Small intestine (tissue), 7 donors: ENCODE measurements at regions not wholly inside any gene's neighbourhood (a gene's known extent, or its start where the extent isn't known, plus 50 kb on each side); places are given as distances from the start of the nearest gene placed in this dataset.

Experiments used
- DNase-seq, 2 donors: peaks; one replicate each; pipeline versions ENCODE4 v3.0.0 to v3.0.0-alpha.2; 2013
- FAIRE-seq: peaks from 2 replicates; lab custom pipeline; 2012; peaks lifted over from hg19 to GRCh38; lab: Jason Lieb, UNC
- H3K27ac ChIP-seq, 3 donors: one replicate each; pipeline ENCODE4 v1.5.1; 2013; ENCODE audit warnings: low read length in 2 of 3, mild to moderate bottlenecking in 2 of 3, control low read depth in 1 of 3, inconsistent platforms in 1 of 3, low read depth in 1 of 3, moderate library complexity in 1 of 3
- H3K27me3 ChIP-seq, 3 donors: one replicate each; pipeline ENCODE4 v1.6.1; 2013; ENCODE audit warnings: low read length in 3 of 3, inconsistent platforms in 1 of 3; ENCODE audit not compliant: control insufficient read depth in 3 of 3, insufficient read depth in 3 of 3
- H3K36me3 ChIP-seq, 3 donors: one replicate each; pipeline ENCODE4 v1.6.1; 2013; ENCODE audit warnings: low read length in 3 of 3, inconsistent platforms in 1 of 3, low read depth in 1 of 3, mild to moderate bottlenecking in 1 of 3, moderate library complexity in 1 of 3; ENCODE audit not compliant: control insufficient read depth in 3 of 3, insufficient read depth in 2 of 3
- H3K4me1 ChIP-seq, 3 donors: one replicate each; pipeline ENCODE4 v1.6.1; 2013; ENCODE audit warnings: low read length in 2 of 3, inconsistent platforms in 1 of 3, low read depth in 1 of 3, mild to moderate bottlenecking in 1 of 3, moderate library complexity in 1 of 3; ENCODE audit not compliant: control insufficient read depth in 3 of 3, insufficient read depth in 2 of 3
- H3K4me3 ChIP-seq, 3 donors: one replicate each; pipeline ENCODE4 v1.5.1; 2013; ENCODE audit warnings: low read length in 3 of 3, control low read depth in 1 of 3, inconsistent platforms in 1 of 3, low read depth in 1 of 3, mild to moderate bottlenecking in 1 of 3, moderate library complexity in 1 of 3
- H3K9me3 ChIP-seq, 2 donors: one replicate each; pipeline ENCODE4 v1.6.1; 2013; ENCODE audit warnings: low read depth in 1 of 2, low read length in 1 of 2; ENCODE audit not compliant: control insufficient read depth in 2 of 2, insufficient read depth in 1 of 2
- WGBS, 3 donors: extraction: QIAGEN DNeasy Blood & Tissue Kit; methylation state at CpG; one replicate each; pipeline ENCODE4 v1.1.7; 2013; 5-methylcytosine and 5-hydroxymethylcytosine counted together
- donor health status: healthy with polysubstance abuse.
- donor health status: control.
- donor health status: control.
- donor health status: Bipolar disorder and iron deficiency.
- donor health status: healthy.

DNA sequence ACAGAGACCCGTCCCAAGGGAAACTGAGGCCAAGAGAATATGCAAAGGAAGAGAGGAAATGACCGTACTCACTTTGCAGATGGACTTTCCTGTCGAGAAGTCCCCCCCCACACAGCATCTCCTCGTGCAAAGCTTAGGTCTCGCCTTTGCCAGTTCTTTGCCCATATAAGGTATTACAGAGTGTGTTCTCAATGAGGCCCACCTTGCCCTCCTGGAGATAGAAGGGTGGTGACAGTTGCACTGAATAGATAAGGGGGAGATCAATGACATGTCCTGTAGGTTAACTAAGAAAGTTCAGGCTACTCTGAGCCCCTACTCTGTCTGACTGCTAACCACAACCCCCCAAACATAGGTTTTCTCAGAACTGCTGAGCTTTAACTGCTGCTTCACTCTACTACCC, 68.2 kb upstream of the SPTLC1 start:
- peaks cover 0 to 2% (median 2%) of the 10 kb centered on the region in 3 donors for H3K27me3 ChIP-seq
- 63 to 79% (median 66%) methylated on average over 5 of the region's 5 CpGs for WGBS, 3 donors
- no peak for FAIRE-seq
- no peaks in the 10 kb centered on the region for H3K4me1 ChIP-seq
- no peak for DNase-seq
- no peaks in the 10 kb centered on the region for H3K36me3 ChIP-seq
- no peak overlapping the region for H3K27ac ChIP-seq
- H3K9me3 ChIP-seq = peaks cover 0 to 11% of the 10 kb centered on the region in 2 donors
- no peak overlapping the region for H3K4me3 ChIP-seq

DNA sequence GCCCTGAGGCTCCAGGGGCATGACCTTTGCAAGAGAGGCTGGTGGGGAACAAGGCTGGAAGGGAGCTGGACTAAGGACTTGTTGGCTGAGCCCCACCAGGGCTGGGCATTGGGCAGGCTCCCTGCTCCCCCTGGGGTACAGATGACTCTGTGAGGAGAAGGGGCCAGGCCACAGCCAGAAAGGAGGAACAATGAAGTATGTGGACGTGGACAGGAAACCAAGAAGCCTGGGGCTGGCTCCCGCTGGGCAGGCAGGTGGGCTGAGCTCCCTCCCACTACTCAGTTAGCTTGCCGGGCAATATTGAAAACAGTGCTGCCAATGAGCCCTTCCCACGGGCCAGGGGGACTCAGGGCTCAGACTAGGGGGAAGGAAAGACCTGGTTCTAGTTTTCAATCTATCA, 66.1 kb upstream of the SPTLC1 start:
- Histone ChIP-seq H3K36me3 (no peaks in the 10 kb centered on the region), H3K4me1 (no peaks in the 10 kb centered on the region), H3K9me3 (peaks cover 0 to 11% of the 10 kb centered on the region in 2 donors), H3K27me3 (peaks cover 0 to 2% (median 2%) of the 10 kb centered on the region in 3 donors), H3K4me3 (no peak overlapping the region), H3K27ac (no peak overlapping the region)
- FAIRE-seq = no peak
- DNase-seq = no peak
- WGBS, 3 donors = 53 to 80% (median 64%) methylated on average over 4 of the region's 4 CpGs

DNA sequence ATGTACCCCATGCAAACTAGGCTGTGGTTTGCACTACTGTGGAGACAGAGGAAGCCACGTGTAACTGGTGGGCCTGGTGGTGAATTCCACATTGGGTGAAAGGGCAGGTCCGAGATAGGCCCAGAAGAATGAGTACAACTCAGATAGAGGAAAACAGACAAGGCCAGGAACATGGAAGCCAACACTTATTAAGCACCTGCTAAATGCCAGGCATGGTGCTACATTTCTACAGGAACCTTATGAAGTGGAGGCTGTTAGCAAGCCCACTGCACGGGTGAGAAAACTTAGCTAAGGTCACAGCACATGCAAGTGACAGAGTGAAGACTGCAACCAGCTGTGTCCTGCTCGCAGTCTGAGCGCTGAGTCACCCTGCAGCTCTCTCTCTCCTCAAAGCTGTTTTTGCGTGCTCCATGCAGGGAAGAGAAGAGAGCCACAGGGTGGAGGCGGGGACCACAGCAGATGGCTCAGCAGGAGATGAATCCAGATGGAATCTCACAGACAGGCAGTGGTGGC, 65.5 kb upstream of the SPTLC1 start:
- no peak overlapping the region for H3K27ac ChIP-seq
- H3K36me3 ChIP-seq = no peaks in the 10 kb centered on the region
- peaks cover 0 to 2% (median 2%) of the 10 kb centered on the region in 3 donors for H3K27me3 ChIP-seq
- DNase-seq (peak in 1 of 2 donors; percentile 15), FAIRE-seq (no peak)
- WGBS, 3 donors = 54 to 70% (median 59%) methylated on average over 7 of the region's 7 CpGs
- peaks cover 0 to 11% of the 10 kb centered on the region in 2 donors for H3K9me3 ChIP-seq
- H3K4me3 ChIP-seq = no peak overlapping the region
- H3K4me1 ChIP-seq = no peaks in the 10 kb centered on the region

DNA sequence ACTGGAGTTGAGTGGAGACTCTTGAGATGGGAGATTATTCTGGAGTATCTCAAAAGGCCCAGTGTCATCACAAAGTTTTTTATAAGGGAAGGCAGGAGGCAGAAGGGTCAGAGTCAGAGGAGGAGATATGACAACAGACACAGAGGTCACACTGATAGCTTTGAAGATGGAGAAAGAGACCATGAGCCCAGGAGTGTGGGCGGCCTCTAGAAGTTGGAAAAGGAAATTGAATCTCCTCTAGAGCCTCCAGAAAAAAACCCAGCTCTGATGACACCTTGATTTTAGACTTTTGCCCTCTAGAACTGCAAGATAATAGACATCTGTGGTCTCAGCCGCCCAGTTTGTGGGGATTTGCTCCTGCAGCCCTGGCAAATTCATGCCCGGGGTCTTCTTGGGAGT, 64.8 kb upstream of the SPTLC1 start:
- Histone ChIP-seq H3K27me3 (peaks cover 0 to 2% (median 2%) of the 10 kb centered on the region in 3 donors), H3K9me3 (peaks cover 0 to 11% of the 10 kb centered on the region in 2 donors), H3K27ac (no peak overlapping the region), H3K4me1 (no peaks in the 10 kb centered on the region), H3K36me3 (no peaks in the 10 kb centered on the region), H3K4me3 (no peak overlapping the region)
- 85 to 90% (median 89%) methylated on average over 3 of the region's 3 CpGs for WGBS, 3 donors
- DNase-seq (no peak), FAIRE-seq (no peak)

DNA sequence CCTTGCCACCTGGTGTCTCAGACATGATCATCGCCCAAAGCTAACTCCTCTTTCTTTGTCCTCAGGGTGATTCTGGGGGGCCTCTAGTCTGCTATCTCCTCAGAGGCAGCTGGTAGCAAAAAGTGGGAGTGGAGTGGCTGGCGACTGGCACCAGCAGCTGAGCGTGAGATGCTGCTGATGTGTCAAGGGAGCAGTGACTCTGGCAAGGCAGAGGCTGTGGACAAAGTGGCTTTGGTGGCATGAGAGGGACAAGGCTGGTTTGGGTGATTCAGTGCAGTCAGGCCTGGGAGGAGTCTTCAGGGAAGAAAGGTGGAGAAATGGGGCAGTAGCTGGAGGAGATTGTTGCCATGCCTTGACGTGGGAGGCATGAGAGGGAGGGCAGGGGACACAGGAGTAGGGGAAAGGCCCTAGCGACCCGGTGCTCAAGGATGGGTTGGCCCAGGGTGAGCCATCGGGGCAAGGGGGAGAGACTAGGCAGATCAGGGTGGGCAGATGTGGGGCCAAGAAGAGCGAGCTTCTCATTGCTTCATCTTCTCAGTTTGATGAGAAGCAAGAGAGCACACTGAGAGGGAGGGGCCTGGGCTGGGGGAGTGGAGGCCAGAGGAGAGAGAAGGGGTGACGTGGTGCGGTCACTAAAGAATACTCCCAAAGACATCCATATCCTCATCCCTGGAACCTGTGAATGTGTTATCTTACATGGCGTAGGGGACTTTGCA, 64.2 kb upstream of the SPTLC1 start:
- FAIRE-seq = no peak

DNA sequence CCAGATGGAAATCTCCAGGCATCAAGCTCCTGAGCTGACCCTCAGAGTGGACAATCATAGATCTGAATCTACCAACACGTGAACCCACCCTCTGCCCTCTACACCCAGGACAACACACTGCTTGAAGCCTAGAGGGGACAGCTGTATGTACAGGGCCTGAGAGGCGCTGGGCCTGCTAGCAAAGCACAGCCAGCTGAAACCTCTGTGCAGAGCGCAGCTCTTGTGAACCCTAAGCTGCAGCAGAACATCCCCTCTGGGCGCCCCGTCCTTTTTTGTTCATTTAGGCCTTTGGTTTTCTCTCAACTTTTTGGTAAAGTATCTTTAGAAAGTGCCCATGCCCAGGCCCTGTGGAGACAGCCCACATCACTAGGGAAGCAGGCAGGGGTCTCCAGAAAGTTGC, 62.4 kb upstream of the SPTLC1 start:
- H3K27me3 ChIP-seq = no peaks in the 10 kb centered on the region
- no peaks in the 10 kb centered on the region for H3K4me1 ChIP-seq
- WGBS, 3 donors = 74 to 87% (median 85%) methylated on average over 5 of the region's 5 CpGs
- peaks cover 0 to 17% of the 10 kb centered on the region in 2 donors for H3K9me3 ChIP-seq
- DNase-seq = no peak
- no peak overlapping the region for H3K27ac ChIP-seq
- FAIRE-seq = no peak
- H3K4me3 ChIP-seq = no peak overlapping the region
- no peaks in the 10 kb centered on the region for H3K36me3 ChIP-seq

More for the DNA sequence above, 64.2 kb upstream of the SPTLC1 start:
- H3K27me3 ChIP-seq = peaks cover 0 to 2% (median 2%) of the 10 kb centered on the region in 3 donors
- H3K36me3 ChIP-seq = no peaks in the 10 kb centered on the region
- H3K4me1 ChIP-seq = no peaks in the 10 kb centered on the region
- H3K4me3 ChIP-seq = no peak overlapping the region
- no peak overlapping the region for H3K27ac ChIP-seq
- no peak for DNase-seq
- 88 to 91% (median 91%) methylated on average over 11 of the region's 11 CpGs for WGBS, 3 donors
- H3K9me3 ChIP-seq = peaks cover 0 to 11% of the 10 kb centered on the region in 2 donors

DNA sequence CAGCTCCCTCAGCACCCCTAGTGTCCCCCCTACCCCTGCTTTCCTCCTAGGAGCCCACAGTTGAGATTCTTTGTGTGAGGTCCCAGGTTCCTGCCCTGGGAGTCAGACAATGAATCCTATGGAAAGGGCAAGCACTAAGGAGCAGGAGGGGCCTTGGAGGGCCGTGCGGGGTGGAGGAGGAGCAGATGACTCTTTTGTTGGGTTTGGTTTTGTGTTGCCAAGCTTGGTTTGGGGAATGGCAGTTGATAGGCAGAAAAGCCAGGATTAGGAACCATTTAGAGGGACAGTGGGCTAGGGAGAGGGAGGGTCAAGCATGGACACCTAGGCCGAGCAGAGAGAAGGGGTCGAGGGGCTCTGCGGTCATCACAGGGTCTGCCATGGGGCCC, 61.6 kb upstream of the SPTLC1 start:
- Histone ChIP-seq H3K4me3 (no peak overlapping the region), H3K9me3 (peaks cover 0 to 13% of the 10 kb centered on the region in 2 donors), H3K27ac (no peak overlapping the region), H3K4me1 (no peaks in the 10 kb centered on the region), H3K27me3 (no peaks in the 10 kb centered on the region), H3K36me3 (no peaks in the 10 kb centered on the region)
- no peak for FAIRE-seq
- DNase-seq = no peak
- WGBS, 3 donors = 85 to 90% (median 88%) methylated on average over 5 of the region's 5 CpGs

DNA sequence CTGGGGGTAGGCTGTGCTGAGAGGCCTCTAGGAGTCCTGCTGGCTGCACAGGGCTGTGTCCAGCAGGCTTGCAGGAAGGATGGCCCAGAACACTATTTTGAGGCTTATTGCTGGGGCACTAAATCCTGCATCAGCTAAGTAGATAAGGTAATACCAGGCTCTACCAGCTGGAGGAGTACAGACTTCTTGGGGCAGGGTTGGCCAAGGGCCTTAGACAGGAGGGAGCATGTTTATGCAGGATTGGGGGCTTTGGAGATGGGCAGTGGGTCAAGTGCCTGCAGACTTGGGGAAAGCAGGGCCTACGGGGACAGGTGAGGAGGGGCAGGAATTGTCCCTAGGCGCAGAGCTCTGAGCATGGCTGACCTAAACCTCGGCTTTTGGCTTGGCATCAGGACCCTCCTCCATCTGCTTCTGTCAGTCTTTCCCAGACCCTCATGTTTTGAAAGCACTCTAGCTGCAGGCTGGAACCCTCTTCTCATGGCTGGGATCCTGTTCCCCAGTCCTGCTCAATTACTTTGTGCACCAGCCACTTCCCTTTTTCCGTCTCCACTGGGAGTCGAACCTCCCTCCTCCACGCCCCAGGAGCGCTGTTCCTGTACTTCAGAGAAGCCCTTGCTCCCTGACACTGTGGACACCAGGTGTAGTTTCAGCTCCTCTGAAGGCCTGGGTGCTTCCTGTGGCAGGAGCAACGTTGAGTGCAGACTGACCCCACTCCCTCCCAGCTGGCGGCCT, 61.0 kb upstream of the SPTLC1 start:
- FAIRE-seq = no peak

More for the DNA sequence above, 61.0 kb upstream of the SPTLC1 start:
- Histone ChIP-seq H3K4me3 (no peak overlapping the region), H3K36me3 (no peaks in the 10 kb centered on the region), H3K4me1 (no peaks in the 10 kb centered on the region), H3K27me3 (no peaks in the 10 kb centered on the region), H3K27ac (no peak overlapping the region), H3K9me3 (peaks cover 0 to 8% of the 10 kb centered on the region in 2 donors)
- 76 to 81% (median 79%) methylated on average over 9 of the region's 9 CpGs for WGBS, 3 donors
- no peak for DNase-seq
